ENCODE measurements at regions not wholly inside any gene's neighbourhood (a gene's known extent, or its start where the extent isn't known, plus 50 kb on each side); places are given as distances from the start of the nearest gene placed in this dataset.

DNA sequence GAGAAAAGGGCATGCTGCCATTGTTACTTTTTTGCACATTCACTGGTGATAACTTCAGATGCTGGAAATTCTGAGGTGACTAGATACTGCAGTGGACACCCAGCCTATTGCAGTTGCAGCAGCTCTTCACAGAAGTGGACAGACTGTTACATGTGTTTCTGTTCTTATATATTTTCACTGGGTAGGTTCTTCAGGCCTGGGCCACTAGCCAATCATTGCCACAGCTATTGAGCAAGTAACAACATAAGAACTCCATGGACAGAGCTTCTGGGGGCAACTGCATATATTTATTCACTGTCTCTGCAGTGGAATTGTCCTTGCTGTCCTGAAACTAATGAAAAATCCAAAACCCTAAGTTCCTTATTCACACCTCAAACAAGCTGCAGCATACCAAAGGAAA is 938.6 kb upstream of the AMELY start:
- H3K4me1 ChIP-seq (ENCODE audit: low read length), result peaks cover 5% of the 10 kb centered on the region
- TF ChIP-seq CTCF (IDR thresholded peaks at IDR 0.05; ENCODE audit: low read depth, low read length) (no peak), EZH2phosphoT487 (IDR thresholded peaks at IDR 0.05; ENCODE audit: low read depth) (no peak)
- H3K9ac ChIP-seq (ENCODE audit: low read length), result no peak overlapping the region
- no peak overlapping the region for H3K27ac ChIP-seq (ENCODE audit: low read length)
- no peaks in the 10 kb centered on the region for H3K36me3 ChIP-seq (replicated peaks; ENCODE audit: low read depth, low read length)
- no peaks in the 10 kb centered on the region for H3K9me3 ChIP-seq (ENCODE audit: insufficient read depth, low read length)
- no peaks in the 10 kb centered on the region for H3K79me2 ChIP-seq (ENCODE audit: low read length)
- no peak overlapping the region for H3K4me2 ChIP-seq (ENCODE audit: low read length)
- H2AFZ ChIP-seq (ENCODE audit: low read depth, low read length), result no peak overlapping the region
- H4K20me1 ChIP-seq (ENCODE audit: insufficient read depth, low read length), result no peaks in the 10 kb centered on the region
- H3K4me3 ChIP-seq (ENCODE audit: low read length), result no peak overlapping the region
- no peaks in the 10 kb centered on the region for H3K27me3 ChIP-seq (ENCODE audit: low read depth, low read length)

DNA sequence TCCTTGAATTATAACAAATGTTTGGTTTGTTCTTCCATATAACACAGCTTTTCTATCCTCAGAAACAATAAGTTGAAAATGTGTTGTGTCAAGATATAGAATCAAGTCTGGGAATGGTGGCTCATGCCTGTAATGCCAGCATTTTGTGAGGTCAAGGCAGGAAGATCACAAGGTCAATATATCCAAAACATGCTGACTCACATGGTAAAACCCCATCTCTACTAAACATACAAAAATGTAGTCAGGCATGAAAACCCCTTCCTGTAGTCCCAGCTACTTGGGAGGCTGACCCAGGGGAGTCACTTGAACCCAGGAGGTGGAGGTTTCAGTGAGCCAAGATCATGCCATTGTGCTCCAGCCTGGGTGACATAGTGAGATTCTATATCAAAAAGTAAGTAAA is 934.2 kb upstream of the AMELY start:
- H3K36me3 ChIP-seq (replicated peaks; ENCODE audit: low read depth, low read length), result no peaks in the 10 kb centered on the region
- no peak overlapping the region for H3K4me2 ChIP-seq (ENCODE audit: low read length)
- H3K9ac ChIP-seq (ENCODE audit: low read length), result no peak overlapping the region
- H3K27me3 ChIP-seq (ENCODE audit: low read depth, low read length), result no peaks in the 10 kb centered on the region
- H3K27ac ChIP-seq (ENCODE audit: low read length), result no peak overlapping the region
- H2AFZ ChIP-seq (ENCODE audit: low read depth, low read length), result no peak overlapping the region
- H4K20me1 ChIP-seq (ENCODE audit: insufficient read depth, low read length), result no peaks in the 10 kb centered on the region
- H3K79me2 ChIP-seq (ENCODE audit: low read length), result no peaks in the 10 kb centered on the region
- H3K4me3 ChIP-seq (ENCODE audit: low read length), result no peak overlapping the region
- peaks cover 5% of the 10 kb centered on the region for H3K4me1 ChIP-seq (ENCODE audit: low read length)
- no peaks in the 10 kb centered on the region for H3K9me3 ChIP-seq (ENCODE audit: insufficient read depth, low read length)
- TF ChIP-seq CTCF (IDR thresholded peaks at IDR 0.05; ENCODE audit: low read depth, low read length) (no peak), EZH2phosphoT487 (IDR thresholded peaks at IDR 0.05; ENCODE audit: low read depth) (no peak)

DNA sequence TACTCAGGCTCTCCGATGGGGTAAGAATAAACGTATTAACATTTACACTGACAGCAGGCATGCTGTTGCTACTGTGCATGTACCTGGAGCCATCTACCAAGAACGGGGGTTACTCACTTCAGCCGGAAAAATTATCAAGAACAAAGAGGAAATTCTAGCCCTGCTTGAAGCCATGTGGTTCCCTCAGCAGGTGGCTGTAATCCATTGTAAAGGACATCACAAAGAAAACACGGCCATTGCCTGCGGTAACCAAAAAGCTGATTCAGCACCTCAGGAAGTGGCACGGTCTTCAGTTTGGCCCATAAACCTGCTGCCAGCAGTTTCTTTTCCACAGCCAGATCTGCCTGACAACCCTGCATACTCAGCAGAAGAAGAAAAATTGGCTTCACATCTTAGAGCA is 925.5 kb upstream of the AMELY start:
- Histone ChIP-seq H3K27me3 (ENCODE audit: low read depth, low read length) (no peaks in the 10 kb centered on the region), H3K4me2 (ENCODE audit: low read length) (no peak overlapping the region)
- TF ChIP-seq EZH2phosphoT487 (IDR thresholded peaks at IDR 0.05; ENCODE audit: low read depth) (no peak), CTCF (IDR thresholded peaks at IDR 0.05; ENCODE audit: low read depth, low read length) (no peak)

DNA sequence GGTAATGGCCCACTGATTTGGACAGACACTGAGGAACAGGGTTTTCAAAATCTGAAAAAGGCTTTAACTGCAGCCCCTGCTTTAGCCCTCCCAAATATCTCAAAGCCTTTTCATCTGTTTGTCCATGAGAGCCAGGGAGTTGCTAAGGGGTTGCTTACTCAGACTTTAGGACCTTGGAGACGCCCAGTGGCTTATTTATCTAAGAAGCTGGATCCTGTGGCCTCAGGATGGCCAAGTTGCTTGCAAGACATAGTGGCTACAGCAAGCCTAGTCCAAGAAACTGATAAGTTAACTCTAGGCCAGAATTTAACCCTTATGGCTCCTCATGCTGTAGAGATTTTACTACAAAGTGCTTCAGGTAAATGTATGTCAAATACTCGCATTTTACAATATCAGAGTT is 924.8 kb upstream of the AMELY start:
- H3K4me3 ChIP-seq (ENCODE audit: low read length), result no peak overlapping the region
- H3K4me1 ChIP-seq (ENCODE audit: low read length), result peaks cover 2% of the 10 kb centered on the region; the same call in 1 of the 2 replicates
- no peak overlapping the region for H2AFZ ChIP-seq (ENCODE audit: low read depth, low read length)
- no peaks in the 10 kb centered on the region for H3K79me2 ChIP-seq (ENCODE audit: low read length)
- H3K9me3 ChIP-seq (ENCODE audit: insufficient read depth, low read length), result no peaks in the 10 kb centered on the region
- H4K20me1 ChIP-seq (ENCODE audit: insufficient read depth, low read length), result no peaks in the 10 kb centered on the region
- no peaks in the 10 kb centered on the region for H3K27me3 ChIP-seq (ENCODE audit: low read depth, low read length)
- no peak overlapping the region for H3K9ac ChIP-seq (ENCODE audit: low read length)
- TF ChIP-seq CTCF (IDR thresholded peaks at IDR 0.05; ENCODE audit: low read depth, low read length) (no peak), EZH2phosphoT487 (IDR thresholded peaks at IDR 0.05; ENCODE audit: low read depth) (no peak)
- no peak overlapping the region for H3K4me2 ChIP-seq (ENCODE audit: low read length)
- no peaks in the 10 kb centered on the region for H3K36me3 ChIP-seq (replicated peaks; ENCODE audit: low read depth, low read length)
- no peak overlapping the region for H3K27ac ChIP-seq (ENCODE audit: low read length)

More for the DNA sequence above, 925.5 kb upstream of the AMELY start:
- Histone ChIP-seq H3K36me3 (replicated peaks; ENCODE audit: low read depth, low read length) (no peaks in the 10 kb centered on the region), H2AFZ (ENCODE audit: low read depth, low read length) (no peak overlapping the region), H3K9ac (ENCODE audit: low read length) (no peak overlapping the region), H3K4me1 (ENCODE audit: low read length) (peaks cover 2% of the 10 kb centered on the region; the same call in 1 of the 2 replicates), H4K20me1 (ENCODE audit: insufficient read depth, low read length) (no peaks in the 10 kb centered on the region), H3K9me3 (ENCODE audit: insufficient read depth, low read length) (no peaks in the 10 kb centered on the region), H3K4me3 (ENCODE audit: low read length) (no peak overlapping the region), H3K27ac (ENCODE audit: low read length) (no peak overlapping the region), H3K79me2 (ENCODE audit: low read length) (no peaks in the 10 kb centered on the region)

Data from OCI-LY3 (cell line).